HUES64 (cell line): ENCODE measurements at regions not wholly inside any gene's neighbourhood (a gene's known extent, or its start where the extent isn't known, plus 50 kb on each side); places are given as distances from the start of the nearest gene placed in this dataset.

Source experiments
- H3K27ac ChIP-seq: 2 replicates; pipeline ENCODE4 v1.7.0; 2013; ENCODE audit warnings: low read depth, low read length, inconsistent platforms
- H3K27me3 ChIP-seq: 2 replicates; pipeline ENCODE4 v1.6.1; 2013; ENCODE audit warnings: mild to moderate bottlenecking, low read length; ENCODE audit not compliant: insufficient read depth
- H3K36me3 ChIP-seq: 2 replicates; pipeline ENCODE4 v1.6.1; 2013; ENCODE audit warnings: mild to moderate bottlenecking, low read length; ENCODE audit not compliant: insufficient read depth
- H3K4me1 ChIP-seq: 2 replicates; pipeline ENCODE4 v1.6.1; 2013; ENCODE audit warnings: mild to moderate bottlenecking, low read length, moderate library complexity; ENCODE audit not compliant: insufficient read depth
- H3K4me3 ChIP-seq: 2 replicates; pipeline ENCODE4 v1.5.1; 2013; ENCODE audit warnings: mild to moderate bottlenecking, low read length, moderate library complexity
- H3K9ac ChIP-seq: 2 replicates; pipeline ENCODE4 v1.6.1; 2013; ENCODE audit warnings: mild to moderate bottlenecking, low read depth, low read length
- H3K9me3 ChIP-seq: 2 replicates; pipeline ENCODE4 v1.6.1; 2013; ENCODE audit warnings: low read depth, low read length; ENCODE audit not compliant: insufficient read depth
- WGBS: fragments of 150-250, 120-280 bp; methylation state at CpG from one replicate; pipeline ENCODE4 v1.1.7; 2013; ENCODE audit warnings: missing lambda C conversion rate; 5-methylcytosine and 5-hydroxymethylcytosine counted together

GRCh38 chr7:86943447-86943846 is 116.0 kb downstream of the ELAPOR2 start:
- Histone ChIP-seq H3K4me1 (peaks cover 33% of the 10 kb centered on the region), H3K27me3 (no peaks in the 10 kb centered on the region), H3K4me3 (no peak overlapping the region), H3K27ac (no peak overlapping the region), H3K9me3 (no peaks in the 10 kb centered on the region), H3K9ac (no peak overlapping the region), H3K36me3 (peaks cover 20% of the 10 kb centered on the region)
- 94% methylated on average over 1 of the region's 1 CpG for WGBS

GRCh38 chr7:86942995-86943394 is 116.5 kb downstream of the ELAPOR2 start:
- Histone ChIP-seq H3K9ac (no peak overlapping the region), H3K27ac (no peak overlapping the region), H3K9me3 (no peaks in the 10 kb centered on the region), H3K36me3 (peaks cover 24% of the 10 kb centered on the region), H3K4me1 (peaks cover 28% of the 10 kb centered on the region), H3K4me3 (no peak overlapping the region), H3K27me3 (no peaks in the 10 kb centered on the region)
- WGBS, result 91% methylated on average over 2 of the region's 2 CpGs

- Histone ChIP-seq H3K9ac (no peak overlapping the region), H3K4me3 (no peak overlapping the region), H3K36me3 (peaks cover 34% of the 10 kb centered on the region), H3K27ac (no peak overlapping the region), H3K9me3 (no peaks in the 10 kb centered on the region), H3K4me1 (peaks cover 19% of the 10 kb centered on the region), H3K27me3 (no peaks in the 10 kb centered on the region)
- 77% methylated on average over 2 of the region's 2 CpGs for WGBS
Observed at GRCh38 chr7:86942081-86942480, 117.4 kb downstream of the ELAPOR2 start.

- Histone ChIP-seq H3K4me3 (no peak overlapping the region), H3K27ac (no peak overlapping the region), H3K9me3 (no peaks in the 10 kb centered on the region), H3K9ac (no peak overlapping the region), H3K4me1 (peaks cover 9% of the 10 kb centered on the region; the same call in 1 of the 2 replicates), H3K27me3 (no peaks in the 10 kb centered on the region), H3K36me3 (peaks cover 39% of the 10 kb centered on the region)
- 53% methylated on average over 3 of the region's 3 CpGs for WGBS
Observed at GRCh38 chr7:86939197-86939814, 120.1 kb downstream of the ELAPOR2 start.

- no peak overlapping the region for H3K4me3 ChIP-seq
- no peak overlapping the region for H3K27ac ChIP-seq
- no peaks in the 10 kb centered on the region for H3K27me3 ChIP-seq
- H3K9ac ChIP-seq, result no peak overlapping the region
- H3K36me3 ChIP-seq, result peaks cover 36% of the 10 kb centered on the region
- 100% methylated on average over 2 of the region's 2 CpGs for WGBS
- H3K4me1 ChIP-seq, result peaks cover 7% of the 10 kb centered on the region; the same call in 1 of the 2 replicates
- H3K9me3 ChIP-seq, result no peaks in the 10 kb centered on the region
Observed at GRCh38 chr7:86937363-86937878, 122.0 kb downstream of the ELAPOR2 start.

GRCh38 chr7:86933295-86933845 is 126.1 kb downstream of the ELAPOR2 start:
- 95% methylated on average over 4 of the region's 4 CpGs for WGBS
- H3K27ac ChIP-seq, result no peak overlapping the region

GRCh38 chr7:86932038-86932512 is 127.4 kb downstream of the ELAPOR2 start:
- H3K9ac ChIP-seq, result no peak overlapping the region
- WGBS, result 95% methylated on average over 3 of the region's 3 CpGs
- H3K9me3 ChIP-seq, result no peaks in the 10 kb centered on the region
- H3K4me3 ChIP-seq, result no peak overlapping the region
- H3K4me1 ChIP-seq, result no peaks in the 10 kb centered on the region
- peaks cover 39% of the 10 kb centered on the region for H3K36me3 ChIP-seq
- no peaks in the 10 kb centered on the region for H3K27me3 ChIP-seq
- no peak overlapping the region for H3K27ac ChIP-seq

More at GRCh38 chr7:86933295-86933845, 126.1 kb downstream of the ELAPOR2 start:
- Histone ChIP-seq H3K9me3 (no peaks in the 10 kb centered on the region), H3K36me3 (peaks cover 52% of the 10 kb centered on the region), H3K27me3 (no peaks in the 10 kb centered on the region), H3K4me3 (no peak overlapping the region), H3K9ac (no peak overlapping the region), H3K4me1 (no peaks in the 10 kb centered on the region)

- Histone ChIP-seq H3K27ac (no peak overlapping the region), H3K9me3 (no peaks in the 10 kb centered on the region)
Observed at GRCh38 chr7:86931439-86931838, 128.0 kb downstream of the ELAPOR2 start.

GRCh38 chr7:86930554-86931307 is 128.7 kb downstream of the ELAPOR2 start:
- no peaks in the 10 kb centered on the region for H3K27me3 ChIP-seq
- no peak overlapping the region for H3K27ac ChIP-seq
- H3K36me3 ChIP-seq, result peaks cover 36% of the 10 kb centered on the region
- no peaks in the 10 kb centered on the region for H3K4me1 ChIP-seq
- WGBS, result 93% methylated on average over 5 of the region's 5 CpGs
- no peak overlapping the region for H3K9ac ChIP-seq
- H3K9me3 ChIP-seq, result no peaks in the 10 kb centered on the region
- no peak overlapping the region for H3K4me3 ChIP-seq

More at GRCh38 chr7:86931439-86931838, 128.0 kb downstream of the ELAPOR2 start:
- WGBS, result 98% methylated on average over 1 of the region's 2 CpGs
- Histone ChIP-seq H3K9ac (no peak overlapping the region), H3K4me3 (no peak overlapping the region), H3K4me1 (no peaks in the 10 kb centered on the region), H3K36me3 (peaks cover 35% of the 10 kb centered on the region), H3K27me3 (no peaks in the 10 kb centered on the region)

- Histone ChIP-seq H3K4me1 (no peaks in the 10 kb centered on the region), H3K4me3 (no peak overlapping the region), H3K27ac (no peak overlapping the region), H3K36me3 (peaks cover 49% of the 10 kb centered on the region), H3K27me3 (no peaks in the 10 kb centered on the region), H3K9me3 (no peaks in the 10 kb centered on the region), H3K9ac (no peak overlapping the region)
- 92% methylated on average over 4 of the region's 4 CpGs for WGBS
Observed at GRCh38 chr7:86929293-86930109, 130.0 kb downstream of the ELAPOR2 start.
